ENCODE measurements at regions not wholly inside any gene's neighbourhood (a gene's known extent, or its start where the extent isn't known, plus 50 kb on each side); places are given as distances from the start of the nearest gene placed in this dataset.

DNA sequence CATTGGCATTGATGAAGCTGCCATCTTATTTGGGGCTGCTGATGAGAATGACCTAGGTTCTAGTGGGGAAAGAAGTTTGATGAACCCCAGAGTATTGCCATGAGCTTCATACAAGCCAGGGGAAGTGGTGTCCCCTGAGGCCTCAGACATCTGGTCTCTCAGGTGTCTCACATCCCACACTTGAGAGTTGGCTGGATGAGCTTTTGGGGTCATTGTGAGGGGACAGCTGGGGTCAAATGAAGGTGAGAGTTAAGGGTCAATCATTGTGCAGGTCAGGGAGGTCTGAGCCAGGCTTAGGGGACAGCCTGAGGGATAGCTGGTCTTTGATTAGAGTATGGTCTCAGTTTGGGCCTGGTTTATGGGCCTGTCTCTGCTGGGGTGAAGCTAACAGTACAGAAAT lies 336.5 kb downstream of the CYP26B1 start:
- H3K27ac ChIP-seq = no peak overlapping the region
- peak overlapping the region in 4 of 11 experiments; percentile 11 to 44 (median 16); a peak in 5 of 22 replicates for H3K4me2 ChIP-seq
- TF ChIP-seq Cebpa-rat (IDR thresholded peaks at IDR 0.05) = no peak

DNA sequence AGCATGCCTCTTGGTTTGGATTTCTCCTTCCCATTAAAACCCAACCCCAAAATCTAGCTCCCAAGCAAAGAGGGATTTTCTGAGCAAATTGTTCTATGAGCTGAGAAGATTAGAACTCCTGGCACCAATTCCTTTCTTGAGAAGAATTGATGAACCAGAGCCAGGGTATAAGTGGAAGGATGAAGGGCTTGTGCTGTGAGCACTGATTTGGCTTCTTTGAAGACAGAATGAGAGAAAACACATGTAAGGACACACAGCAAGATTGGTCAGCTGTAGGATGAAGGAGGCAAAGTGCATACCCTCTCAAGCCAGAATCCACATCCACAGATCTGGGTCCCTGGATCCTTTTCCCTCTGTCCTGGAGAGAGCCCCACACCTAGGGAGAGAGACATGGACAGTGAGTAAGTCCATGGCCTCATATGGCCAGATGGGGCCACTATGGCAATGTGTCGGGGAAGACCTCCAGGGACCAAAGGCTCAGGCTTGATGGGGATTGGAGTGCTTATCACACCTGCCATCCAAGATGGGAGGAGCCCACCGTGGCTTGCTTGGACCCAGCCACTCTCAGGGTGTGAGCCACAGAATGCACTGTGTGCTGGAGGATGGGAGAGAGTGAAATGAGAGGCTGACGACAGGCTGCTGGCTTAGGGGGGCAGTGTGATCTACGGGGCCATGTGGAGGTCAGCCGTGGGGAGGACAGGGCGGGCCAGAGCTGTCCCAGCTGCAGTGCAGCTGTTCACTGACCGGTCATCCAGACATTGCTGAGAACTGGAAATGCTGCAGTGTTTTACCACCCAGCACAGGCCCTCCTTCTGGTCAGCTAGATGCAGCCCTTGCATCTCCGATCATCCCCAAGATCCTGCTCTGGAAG lies 339.8 kb downstream of the CYP26B1 start:
- Histone ChIP-seq H3K36me3 (no peaks in the 10 kb centered on the region), H3K4me1 (peaks cover 0 to 7% (median 0%) of the 10 kb centered on the region in 10 experiments; a peak in 5 of 20 replicates), H3K27me3 (no peaks in the 10 kb centered on the region), H3K9me3 (replicated peaks in 1 of 11) (no peaks in the 10 kb centered on the region), H3K4me3 (no peak overlapping the region), H4K20me1 (no peaks in the 10 kb centered on the region), H3K9ac (no peak overlapping the region), H3K4me2 (no peak overlapping the region), H3K27ac (no peak overlapping the region)
- no peak for TF ChIP-seq Cebpa-rat (IDR thresholded peaks at IDR 0.05)

More for the DNA sequence above, 336.5 kb downstream of the CYP26B1 start:
- no peaks in the 10 kb centered on the region for H3K9me3 ChIP-seq (replicated peaks in 1 of 11)
- no peaks in the 10 kb centered on the region for H3K27me3 ChIP-seq
- H3K36me3 ChIP-seq = no peaks in the 10 kb centered on the region
- H3K4me1 ChIP-seq = peaks cover 0 to 25% (median 14%) of the 10 kb centered on the region in 10 experiments; a peak in 16 of 20 replicates
- H4K20me1 ChIP-seq = no peaks in the 10 kb centered on the region
- H3K4me3 ChIP-seq = no peak overlapping the region
- H3K9ac ChIP-seq = no peak overlapping the region

DNA sequence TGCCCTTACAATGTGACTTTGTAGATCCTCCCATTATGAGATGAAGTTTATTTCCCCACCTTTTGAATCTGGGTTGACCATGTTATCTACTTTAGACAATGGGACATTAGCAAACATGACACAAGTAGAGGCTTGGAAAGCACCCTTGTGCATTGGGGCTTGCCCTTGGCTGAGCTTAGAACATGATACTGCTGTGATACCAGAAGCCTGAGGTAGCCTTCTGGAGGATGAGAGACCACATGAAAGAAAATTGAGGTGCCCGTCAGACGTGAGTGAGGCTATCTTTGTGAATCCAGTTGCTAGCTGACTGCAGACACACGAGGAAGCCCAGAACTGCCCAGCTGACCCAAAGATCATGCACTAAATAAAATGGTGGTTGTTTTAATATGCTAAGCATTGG lies 341.2 kb downstream of the CYP26B1 start:
- Histone ChIP-seq H3K27me3 (no peaks in the 10 kb centered on the region), H3K9me3 (replicated peaks in 1 of 11) (no peaks in the 10 kb centered on the region), H3K9ac (no peak overlapping the region), H3K27ac (no peak overlapping the region), H4K20me1 (no peaks in the 10 kb centered on the region), H3K4me1 (peaks cover 0 to 12% (median 0%) of the 10 kb centered on the region in 10 experiments; a peak in 6 of 20 replicates), H3K4me3 (no peak overlapping the region), H3K36me3 (no peaks in the 10 kb centered on the region), H3K4me2 (no peak overlapping the region)
- TF ChIP-seq Cebpa-rat (IDR thresholded peaks at IDR 0.05) = no peak

DNA sequence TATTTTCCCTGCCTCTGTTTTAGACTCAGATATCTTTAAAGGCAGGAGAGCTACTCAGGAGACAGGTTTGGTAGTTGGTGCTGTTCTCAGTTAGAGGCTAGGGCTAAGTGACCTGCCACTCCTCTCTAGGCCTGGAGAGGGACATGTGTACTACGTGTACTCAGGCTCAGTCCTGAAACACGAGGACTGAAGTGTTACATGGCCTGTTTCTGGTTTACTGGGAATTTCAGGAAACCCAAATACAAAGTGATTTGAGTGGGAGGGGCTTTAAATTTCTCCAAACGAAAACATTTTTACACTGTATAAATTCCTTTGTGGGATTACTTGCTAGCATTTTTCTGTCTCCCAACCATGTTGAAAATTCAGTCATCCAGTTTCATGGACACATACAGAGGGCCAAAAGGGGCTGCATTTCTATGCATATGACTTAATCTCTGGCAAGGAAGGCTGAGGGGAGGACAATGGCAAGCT lies 343.3 kb downstream of the CYP26B1 start:
- no peak overlapping the region for H3K9ac ChIP-seq
- H3K4me2 ChIP-seq = no peak overlapping the region
- no peaks in the 10 kb centered on the region for H3K9me3 ChIP-seq (replicated peaks in 1 of 11)
- peaks cover 0 to 6% (median 0%) of the 10 kb centered on the region in 10 experiments; a peak in 3 of 20 replicates for H3K4me1 ChIP-seq
- no peaks in the 10 kb centered on the region for H3K36me3 ChIP-seq
- H4K20me1 ChIP-seq = no peaks in the 10 kb centered on the region
- no peak overlapping the region for H3K27ac ChIP-seq
- H3K27me3 ChIP-seq = no peaks in the 10 kb centered on the region
- no peak overlapping the region for H3K4me3 ChIP-seq
- TF ChIP-seq Cebpa-rat (IDR thresholded peaks at IDR 0.05) = no peak

DNA sequence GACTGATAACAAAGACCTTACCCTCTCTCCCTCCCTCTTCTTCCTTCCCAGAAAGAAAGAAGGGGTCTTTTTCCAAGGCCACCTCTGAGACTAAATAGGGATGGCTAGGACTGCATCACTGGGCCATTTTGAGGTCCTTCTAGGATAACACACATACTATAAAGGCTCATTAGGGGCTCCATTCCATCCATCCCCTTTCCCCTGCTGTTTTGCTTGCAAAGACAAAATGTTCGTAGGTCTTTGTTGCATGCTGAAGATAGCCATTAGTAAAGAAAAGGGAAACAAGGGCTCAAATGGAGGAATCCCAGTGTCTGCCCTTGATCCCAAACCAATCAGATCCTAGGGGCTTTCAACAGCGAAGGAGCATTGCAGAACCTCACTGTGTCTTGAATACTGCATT lies 344.3 kb downstream of the CYP26B1 start:
- H3K9ac ChIP-seq = no peak overlapping the region
- H4K20me1 ChIP-seq = no peaks in the 10 kb centered on the region
- no peaks in the 10 kb centered on the region for H3K36me3 ChIP-seq
- H3K4me3 ChIP-seq = no peak overlapping the region
- H3K27me3 ChIP-seq = no peaks in the 10 kb centered on the region
- peaks cover 0 to 6% (median 0%) of the 10 kb centered on the region in 10 experiments; a peak in 3 of 20 replicates for H3K4me1 ChIP-seq
- TF ChIP-seq Cebpa-rat (IDR thresholded peaks at IDR 0.05) = no peak
- H3K9me3 ChIP-seq (replicated peaks in 1 of 11) = no peaks in the 10 kb centered on the region
- H3K27ac ChIP-seq = no peak overlapping the region
- H3K4me2 ChIP-seq = no peak overlapping the region

DNA sequence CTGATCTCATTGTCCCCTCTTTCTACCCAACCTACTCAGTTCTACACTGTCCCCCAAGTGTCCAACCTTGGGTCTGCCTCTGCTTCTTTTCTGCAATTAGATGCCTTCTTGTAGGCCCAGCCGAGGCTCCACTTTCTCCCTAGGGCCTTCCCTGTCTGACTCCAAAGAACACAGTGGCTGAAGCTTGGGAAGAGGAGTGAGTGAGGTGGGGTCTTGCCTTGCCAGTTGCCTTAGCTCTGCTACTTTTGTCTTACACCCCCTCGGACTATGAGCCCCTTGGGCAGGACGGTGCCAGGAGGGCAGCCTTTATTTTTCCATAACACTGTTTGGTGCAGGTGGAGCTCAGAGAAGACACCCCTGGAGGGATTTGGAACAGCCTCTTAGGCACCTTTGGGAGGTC lies 345.1 kb downstream of the CYP26B1 start:
- Histone ChIP-seq H3K4me3 (no peak overlapping the region), H4K20me1 (no peaks in the 10 kb centered on the region), H3K9ac (no peak overlapping the region), H3K4me2 (0 out of 22 replicates have a peak overlapping the region, but pooled peaks of 1 of the 11 experiments have one; percentile 6), H3K9me3 (replicated peaks in 1 of 11) (no peaks in the 10 kb centered on the region), H3K4me1 (peaks cover 0 to 8% (median 0%) of the 10 kb centered on the region in 10 experiments; a peak in 5 of 20 replicates), H3K27ac (no peak overlapping the region), H3K36me3 (no peaks in the 10 kb centered on the region), H3K27me3 (no peaks in the 10 kb centered on the region)
- no peak for TF ChIP-seq Cebpa-rat (IDR thresholded peaks at IDR 0.05)

DNA sequence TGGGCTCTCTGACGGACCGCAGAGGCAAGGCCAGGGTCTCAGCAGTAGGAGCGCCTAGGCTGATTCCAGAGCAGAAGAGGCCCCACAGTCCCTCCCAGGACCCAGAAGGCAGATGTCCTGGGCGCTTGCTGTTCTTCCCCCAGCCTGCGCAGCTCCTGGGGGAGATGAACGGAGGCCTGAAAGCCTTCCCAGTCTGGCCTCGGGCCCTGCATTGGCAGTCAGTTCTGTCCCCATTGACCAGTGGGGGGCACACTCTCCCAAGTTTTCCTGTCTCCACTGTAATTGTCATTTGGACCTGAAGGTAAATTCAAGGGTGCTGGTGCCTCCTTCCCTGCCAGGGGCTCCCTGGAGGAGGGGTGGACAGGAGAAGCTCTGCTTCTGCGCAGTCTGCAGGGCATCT lies 345.7 kb downstream of the CYP26B1 start:
- Histone ChIP-seq H3K27me3 (no peaks in the 10 kb centered on the region), H3K4me3 (no peak overlapping the region), H3K4me2 (0 out of 22 replicates have a peak overlapping the region, but pooled peaks of 1 of the 11 experiments have one; percentile 6), H4K20me1 (no peaks in the 10 kb centered on the region), H3K9ac (no peak overlapping the region), H3K9me3 (replicated peaks in 1 of 11) (no peaks in the 10 kb centered on the region), H3K27ac (no peak overlapping the region), H3K36me3 (no peaks in the 10 kb centered on the region), H3K4me1 (peaks cover 0 to 12% (median 0%) of the 10 kb centered on the region in 10 experiments; a peak in 6 of 20 replicates)
- TF ChIP-seq Cebpa-rat (IDR thresholded peaks at IDR 0.05) = no peak

DNA sequence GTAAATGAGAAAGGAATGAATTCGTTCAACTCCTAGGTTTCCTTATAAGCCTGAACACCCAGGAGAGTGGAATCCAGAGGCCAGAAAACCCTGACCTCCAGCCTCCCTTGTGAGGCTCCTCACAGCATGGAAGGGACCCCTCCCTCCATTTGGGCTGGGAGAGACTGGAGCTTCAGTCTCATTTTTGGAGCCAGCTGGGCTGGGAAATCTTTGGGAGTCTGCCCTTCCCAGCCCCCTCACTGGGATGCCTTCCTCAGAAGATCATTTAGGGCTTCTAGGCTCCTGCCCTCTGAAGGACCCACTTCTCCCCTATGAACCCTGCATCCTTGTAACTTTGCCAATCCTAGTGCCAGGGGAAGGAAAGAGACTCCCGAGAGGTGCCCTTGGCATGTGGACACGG lies 346.1 kb downstream of the CYP26B1 start:
- Histone ChIP-seq H3K27ac (no peak overlapping the region), H3K4me2 (no peak overlapping the region), H4K20me1 (no peaks in the 10 kb centered on the region), H3K9ac (no peak overlapping the region), H3K27me3 (no peaks in the 10 kb centered on the region), H3K4me3 (no peak overlapping the region), H3K9me3 (replicated peaks in 1 of 11) (no peaks in the 10 kb centered on the region), H3K36me3 (no peaks in the 10 kb centered on the region), H3K4me1 (peaks cover 0 to 16% (median 3%) of the 10 kb centered on the region in 10 experiments; a peak in 15 of 20 replicates)
- no peak for TF ChIP-seq Cebpa-rat (IDR thresholded peaks at IDR 0.05)

DNA sequence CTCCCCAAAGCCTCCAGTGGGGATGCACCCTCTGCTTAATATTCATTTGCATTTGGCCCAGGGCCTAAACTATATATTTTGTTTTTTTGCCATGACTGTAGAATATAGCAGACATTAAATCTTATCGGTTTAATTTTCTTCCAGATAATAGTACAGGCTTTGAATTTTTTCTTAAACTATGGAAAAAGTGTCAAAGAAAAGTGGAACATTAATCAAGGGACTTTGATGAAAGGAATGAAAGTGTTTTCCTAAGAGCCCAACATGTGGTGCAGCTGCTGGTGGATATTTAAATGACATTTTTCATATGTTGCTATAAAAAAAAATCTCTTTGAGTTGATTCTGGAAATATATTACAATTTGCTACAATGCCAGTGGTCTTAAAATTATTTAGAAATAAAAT lies 346.8 kb downstream of the CYP26B1 start:
- H3K4me2 ChIP-seq = no peak overlapping the region
- TF ChIP-seq Cebpa-rat (IDR thresholded peaks at IDR 0.05) = no peak
- no peaks in the 10 kb centered on the region for H3K36me3 ChIP-seq
- H3K4me1 ChIP-seq = peaks cover 0 to 23% (median 10%) of the 10 kb centered on the region in 10 experiments; a peak in 16 of 20 replicates
- no peak overlapping the region for H3K9ac ChIP-seq
- H3K9me3 ChIP-seq (replicated peaks in 1 of 11) = no peaks in the 10 kb centered on the region
- no peaks in the 10 kb centered on the region for H3K27me3 ChIP-seq
- H3K4me3 ChIP-seq = no peak overlapping the region
- H4K20me1 ChIP-seq = no peaks in the 10 kb centered on the region
- H3K27ac ChIP-seq = no peak overlapping the region

Measured in BLaER1 treated with 17β-estradiol and CSF1 and Interleukin-3, amounts not matched to agents 10 nM and 100 nM (cell line).